GM12892 (cell line): ENCODE measurements at regions not wholly inside any gene's neighbourhood (a gene's known extent, or its start where the extent isn't known, plus 50 kb on each side); places are given as distances from the start of the nearest gene placed in this dataset.

Experiments
- POLR2A ChIP-seq: IDR thresholded peaks from 2 replicates; pipeline ENCODE4 v1.6.1; 2011; ENCODE audit warnings: low read depth, low read length, control low read depth
- TAF1 ChIP-seq: IDR thresholded peaks from 2 replicates; pipeline ENCODE4 v1.6.1; 2011; ENCODE audit warnings: low read depth, mild to moderate bottlenecking, control low read depth, low read length, borderline replicate concordance

DNA sequence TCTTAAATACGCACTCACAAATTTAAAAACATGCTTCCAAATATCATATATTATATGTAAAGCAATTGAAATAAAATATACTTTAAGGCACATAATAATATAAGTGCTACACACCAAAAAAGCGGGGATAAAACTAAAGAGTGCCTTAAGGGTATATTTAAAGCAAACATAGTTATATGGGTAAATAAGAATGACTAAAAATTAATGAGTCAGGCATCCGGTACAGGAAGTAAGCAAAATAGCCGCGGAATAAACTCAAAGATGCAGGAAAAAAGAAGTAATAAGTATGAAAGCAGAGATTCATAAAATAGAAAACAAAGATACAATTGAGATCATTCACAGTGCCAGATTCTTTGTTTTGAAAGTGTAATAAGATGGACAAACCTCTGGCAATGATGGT, 503.5 kb upstream of the SOX11 start:
- TF ChIP-seq POLR2A (no peak), TAF1 (no peak)
